Esophagus squamous epithelium (tissue), 5 donors: ENCODE measurements at regions not wholly inside any gene's neighbourhood (a gene's known extent, or its start where the extent isn't known, plus 50 kb on each side); places are given as distances from the start of the nearest gene placed in this dataset.

Source experiments
- DNase-seq: peaks from one replicate; lab custom pipeline; 2025; lab: John Stamatoyannopoulos, UW
- H3K27ac ChIP-seq, 4 donors: fragments of 200-600 bp; sonication (generic); one replicate each; pipeline ENCODE4 v1.5.1; 2016 to 2019; ENCODE audit warnings: mild to moderate bottlenecking in 1 of 4
- H3K27me3 ChIP-seq, 4 donors: fragments of 200-600 bp; sonication (generic); 1 replicate in 3 of 4; 2 replicates in 1 of 4; pipeline versions ENCODE4 v1.5.1 to v1.6.0; 2017 to 2021; ENCODE audit warnings: antibody characterized with exemption in 1 of 4
- H3K36me3 ChIP-seq, 3 donors: fragments of 200-600 bp; sonication (generic); one replicate each; pipeline ENCODE4 v1.5.1; 2016 to 2019
- H3K4me1 ChIP-seq, 3 donors: fragments of 200-600 bp; sonication (generic); one replicate each; pipeline ENCODE4 v1.5.1; 2017 to 2019
- H3K4me3 ChIP-seq, 4 donors: fragments of 200-600 bp; sonication (generic); 1 replicate in 3 of 4; 2 replicates in 1 of 4; pipeline ENCODE4 v1.5.1; 2016 to 2019; ENCODE audit warnings: mild to moderate bottlenecking in 2 of 4, moderate library complexity in 1 of 4
- H3K9me3 ChIP-seq, 3 donors: fragments of 200-600 bp; sonication (generic); one replicate each; pipeline ENCODE4 v1.5.1; 2016 to 2019
- POLR2A ChIP-seq, 4 donors: fragments of 450-650 bp; IDR thresholded peaks; one replicate each; pipeline ENCODE4 v1.6.1; 2017; ENCODE audit warnings: antibody characterized with exemption in 4 of 4, mild to moderate bottlenecking in 4 of 4, moderate library complexity in 3 of 4
- WGBS, 2 donors: methylation state at CpG; one replicate each; pipeline ENCODE4 v1.1.5; 2018; 5-methylcytosine and 5-hydroxymethylcytosine counted together
- intact Hi-C: fragments of 100-400 bp; cut with DNase I; formaldehyde crosslinking; loops from one replicate; pipeline ENCODE4 v1.15.0; 2022
- TF ChIP-seq, protein P1 (sequence below), 6 experiments: fragments of 450-650 bp in 4 of 6; fragments of 200-600 bp in 2 of 6; sonication (generic) in 2 of 6; IDR thresholded peaks; one replicate each; pipeline ENCODE4 v1.5.1; 2016 to 2019; ENCODE audit warnings: antibody characterized with exemption in 6 of 6, mild to moderate bottlenecking in 4 of 6, moderate library complexity in 4 of 6
- donor health status: DM: yes; HTN: yes; CAD: no.

DNA sequence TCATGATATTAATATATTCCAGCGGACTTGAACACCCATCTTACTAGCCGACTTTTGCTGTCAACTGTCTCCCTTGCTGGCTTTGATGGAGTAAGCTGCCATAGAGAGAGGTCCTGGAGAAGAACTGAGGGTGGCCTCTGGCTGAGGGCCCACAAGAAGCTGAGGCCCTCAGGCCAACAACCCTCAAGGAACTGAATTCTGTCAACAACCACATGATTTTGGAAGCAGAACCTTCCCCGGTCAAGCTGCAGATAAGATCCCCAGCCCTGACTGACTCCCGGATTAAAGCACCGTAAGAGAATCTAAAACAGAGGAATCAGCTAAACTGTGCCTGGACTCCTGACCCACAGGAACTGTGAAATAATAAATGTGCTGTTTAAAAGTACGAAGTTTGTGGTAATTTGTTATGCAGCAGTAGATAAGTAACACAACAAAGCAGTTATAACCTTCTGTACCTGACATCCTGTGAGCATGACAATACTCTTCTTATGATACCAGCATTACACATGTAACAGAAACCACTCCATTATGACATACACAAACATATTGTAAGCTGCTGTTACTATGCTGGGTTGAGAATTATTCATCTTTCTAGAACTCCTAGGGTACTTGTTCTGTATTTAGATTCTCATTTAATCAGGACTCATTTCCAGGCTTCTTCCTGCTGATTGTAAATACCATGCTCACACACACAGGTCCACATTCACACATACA is 66.2 kb downstream of the HES1 start:
- TF ChIP-seq, protein P1, sequence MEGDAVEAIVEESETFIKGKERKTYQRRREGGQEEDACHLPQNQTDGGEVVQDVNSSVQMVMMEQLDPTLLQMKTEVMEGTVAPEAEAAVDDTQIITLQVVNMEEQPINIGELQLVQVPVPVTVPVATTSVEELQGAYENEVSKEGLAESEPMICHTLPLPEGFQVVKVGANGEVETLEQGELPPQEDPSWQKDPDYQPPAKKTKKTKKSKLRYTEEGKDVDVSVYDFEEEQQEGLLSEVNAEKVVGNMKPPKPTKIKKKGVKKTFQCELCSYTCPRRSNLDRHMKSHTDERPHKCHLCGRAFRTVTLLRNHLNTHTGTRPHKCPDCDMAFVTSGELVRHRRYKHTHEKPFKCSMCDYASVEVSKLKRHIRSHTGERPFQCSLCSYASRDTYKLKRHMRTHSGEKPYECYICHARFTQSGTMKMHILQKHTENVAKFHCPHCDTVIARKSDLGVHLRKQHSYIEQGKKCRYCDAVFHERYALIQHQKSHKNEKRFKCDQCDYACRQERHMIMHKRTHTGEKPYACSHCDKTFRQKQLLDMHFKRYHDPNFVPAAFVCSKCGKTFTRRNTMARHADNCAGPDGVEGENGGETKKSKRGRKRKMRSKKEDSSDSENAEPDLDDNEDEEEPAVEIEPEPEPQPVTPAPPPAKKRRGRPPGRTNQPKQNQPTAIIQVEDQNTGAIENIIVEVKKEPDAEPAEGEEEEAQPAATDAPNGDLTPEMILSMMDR (IDR thresholded peaks at IDR 0.05), result no peak
- TF ChIP-seq POLR2A (IDR thresholded peaks at IDR 0.05), result no peak
- no peak overlapping the region for H3K4me3 ChIP-seq
- peaks cover 0 to 40% (median 14%) of the 10 kb centered on the region in 3 donors for H3K4me1 ChIP-seq
- H3K27ac ChIP-seq, result no peak overlapping the region
- peaks cover 0 to 50% (median 0%) of the 10 kb centered on the region in 4 donors for H3K27me3 ChIP-seq
- H3K9me3 ChIP-seq, result no peaks in the 10 kb centered on the region
- 88 to 94% methylated on average over 6 of the region's 6 CpGs for WGBS, 2 donors
- DNase-seq, result no peak
- no peaks in the 10 kb centered on the region for H3K36me3 ChIP-seq
- intact Hi-C loops, result no loop called here

GRCh38 chr3:194203482-194204041 is 67.6 kb downstream of the HES1 start:
- TF ChIP-seq, protein P1 (IDR thresholded peaks at IDR 0.05), result no peak
- Histone ChIP-seq H3K9me3 (no peaks in the 10 kb centered on the region), H3K4me3 (peak overlapping the region; percentile 39 to 62 (median 51)), H3K27me3 (peaks cover 0 to 44% (median 0%) of the 10 kb centered on the region in 4 donors), H3K4me1 (peaks cover 0 to 37% (median 14%) of the 10 kb centered on the region in 3 donors), H3K27ac (peak overlapping the region in 3 of 4 donors; percentile 57 to 75 (median 64)), H3K36me3 (no peaks in the 10 kb centered on the region)
- intact Hi-C loops, result no loop called here
- DNase-seq, result no peak
- 71 to 77% methylated on average over 7 to 11 of the region's 11 CpGs for WGBS, 2 donors

GRCh38 chr3:194204042-194204987 is 68.4 kb downstream of the HES1 start:
- intact Hi-C loops, result no loop called here

DNA sequence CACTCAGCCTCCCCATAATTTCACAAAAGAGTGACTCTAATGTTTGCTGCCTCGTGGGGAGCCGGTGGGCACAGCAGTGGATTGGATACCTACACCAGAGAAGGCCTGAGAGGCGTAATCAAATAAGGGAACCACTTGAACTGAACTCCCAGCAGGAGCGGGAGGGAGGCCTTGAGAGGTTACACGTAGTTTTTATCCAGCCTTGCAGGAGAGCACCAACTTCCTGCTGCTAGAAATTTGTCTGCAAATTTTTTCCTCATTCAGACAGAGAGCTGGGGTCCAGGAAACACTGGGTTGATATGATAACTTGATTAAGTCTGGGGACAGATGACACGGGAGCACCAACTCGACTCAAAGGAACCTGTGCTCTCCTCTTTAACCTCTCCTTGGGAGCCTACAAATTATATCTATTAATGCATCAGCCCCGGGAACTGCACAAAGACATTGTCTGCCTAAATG is 69.8 kb downstream of the HES1 start:
- Histone ChIP-seq H3K4me3 (no peak overlapping the region), H3K4me1 (peaks cover 0 to 37% (median 14%) of the 10 kb centered on the region in 3 donors), H3K27ac (peak overlapping the region in 1 of 4 donors; percentile 44), H3K27me3 (peaks cover 0 to 44% (median 0%) of the 10 kb centered on the region in 4 donors), H3K36me3 (no peaks in the 10 kb centered on the region), H3K9me3 (no peaks in the 10 kb centered on the region)
- no peak for DNase-seq
- 48 to 78% methylated on average over 4 to 8 of the region's 8 CpGs for WGBS, 2 donors
- TF ChIP-seq POLR2A (IDR thresholded peaks at IDR 0.05), result no peak
- TF ChIP-seq, protein P1 (IDR thresholded peaks at IDR 0.05), result no peak
- intact Hi-C loops, result no loop called here

More at GRCh38 chr3:194204042-194204987, 68.4 kb downstream of the HES1 start:
- DNase-seq, result no peak
- Histone ChIP-seq H3K36me3 (no peaks in the 10 kb centered on the region), H3K27me3 (peaks cover 0 to 44% (median 0%) of the 10 kb centered on the region in 4 donors), H3K4me3 (peak overlapping the region; percentile 39 to 62 (median 51)), H3K9me3 (no peaks in the 10 kb centered on the region), H3K27ac (peak overlapping the region in 3 of 4 donors; percentile 57 to 75 (median 64)), H3K4me1 (peaks cover 0 to 37% (median 14%) of the 10 kb centered on the region in 3 donors)
- no peak for TF ChIP-seq POLR2A (IDR thresholded peaks at IDR 0.05)
- TF ChIP-seq, protein P1 (IDR thresholded peaks at IDR 0.05), result no peak
- 31 to 39% methylated on average over 19 to 21 of the region's 79 CpGs for WGBS, 2 donors
